DND-41 (cell line): ENCODE measurements at regions not wholly inside any gene's neighbourhood (a gene's known extent, or its start where the extent isn't known, plus 50 kb on each side); places are given as distances from the start of the nearest gene placed in this dataset.

Source experiments
- CTCF ChIP-seq: IDR thresholded peaks from 2 replicates; pipeline ENCODE4 v1.5.1; 2012; ENCODE audit warnings: borderline replicate concordance, low read length, moderate library complexity, mild to moderate bottlenecking; ENCODE audit not compliant: poor library complexity, severe bottlenecking; ENCODE audit errors: extremely low read depth
- EZH2 ChIP-seq: IDR thresholded peaks from 3 replicates; pipeline ENCODE4 v1.6.1; 2012; ENCODE audit warnings: borderline replicate concordance, low read depth, mild to moderate bottlenecking, moderate library complexity, low read length, inconsistent platforms; ENCODE audit not compliant: severe bottlenecking

GRCh38 chr6:7048894-7049293, 58.9 kb upstream of the RREB1 start:
- no peak for TF ChIP-seq CTCF
- TF ChIP-seq EZH2: no peak
